PC-9 (cell line): ENCODE measurements at regions not wholly inside any gene's neighbourhood (a gene's known extent, or its start where the extent isn't known, plus 50 kb on each side); places are given as distances from the start of the nearest gene placed in this dataset.

Experiments used
- BruUV-seq: library from RNA; stranded (reverse); fragments of 400-500 nt; replicated peaks from 2 replicates; lab custom pipeline; 2021; lab: Mats Ljungman, UMichigan
- CTCF ChIA-PET: fragments of 300-600 bp; sonication (Branson Sonifier 250); formaldehyde crosslinking; loops from one replicate; lab custom pipeline; 2022; ENCODE audit warnings: antibody characterized with exemption; lab: Charles Lee
- POLR2A ChIA-PET: fragments of 300-600 bp; sonication (Branson Sonifier 250); formaldehyde crosslinking; loops from one replicate; lab custom pipeline; 2022; ENCODE audit warnings: antibody characterized with exemption; ENCODE audit not compliant: unreplicated experiment; lab: Charles Lee
- DNase-seq, 2 experiments: peaks; one replicate each; pipeline versions ENCODE4 v3.0.0 to v3.0.0-alpha.2; 2015 to 2022; ENCODE audit warnings: mixed read lengths in 1 of 2
- H2AFZ ChIP-seq: fragments of 200-600 bp; sonication (generic); 2 replicates; pipeline ENCODE4 v1.8.1; 2017; ENCODE audit warnings: antibody characterized with exemption
- H3F3A ChIP-seq: fragments of 200-600 bp; sonication (generic); 2 replicates; pipeline ENCODE4 v1.8.1; 2017; ENCODE audit warnings: antibody characterized with exemption, mild to moderate bottlenecking, low read depth; ENCODE audit not compliant: insufficient read depth
- H3K27ac ChIP-seq: fragments of 200-600 bp; sonication (generic); 2 replicates; pipeline ENCODE4 v1.6.1; 2016; ENCODE audit warnings: mixed run types
- H3K27me3 ChIP-seq: fragments of 200-600 bp; sonication (generic); 2 replicates; pipeline ENCODE4 v1.6.1; 2016; ENCODE audit warnings: low read depth, mixed run types; ENCODE audit not compliant: insufficient read depth
- H3K36me3 ChIP-seq: fragments of 200-600 bp; sonication (generic); 2 replicates; pipeline ENCODE4 v1.6.1; 2016; ENCODE audit warnings: low read depth, mixed run types
- H3K4me1 ChIP-seq: fragments of 200-600 bp; sonication (generic); replicated peaks from 2 replicates; pipeline ENCODE4 v1.6.1; 2016; ENCODE audit warnings: mixed run types; ENCODE audit not compliant: insufficient read depth
- H3K4me2 ChIP-seq: fragments of 200-600 bp; sonication (generic); 2 replicates; pipeline ENCODE4 v1.6.1; 2017; ENCODE audit warnings: mixed run types
- H3K4me3 ChIP-seq: fragments of 200-600 bp; sonication (generic); 2 replicates; pipeline ENCODE4 v1.6.1; 2016; ENCODE audit warnings: mixed run types
- H3K79me2 ChIP-seq: fragments of 200-600 bp; sonication (generic); 2 replicates; pipeline ENCODE4 v1.6.1; 2017; ENCODE audit warnings: low read depth, mixed run types
- H3K9me2 ChIP-seq: fragments of 200-600 bp; sonication (generic); 2 replicates; pipeline ENCODE4 v1.8.1; 2017; ENCODE audit warnings: mild to moderate bottlenecking; ENCODE audit not compliant: insufficient read depth
- H3K9me3 ChIP-seq: fragments of 200-600 bp; sonication (generic); 2 replicates; pipeline ENCODE4 v1.8.1; 2016; ENCODE audit warnings: low read depth; ENCODE audit not compliant: insufficient read depth
- H4K20me1 ChIP-seq: fragments of 200-600 bp; sonication (generic); 2 replicates; pipeline ENCODE4 v1.8.1; 2017; ENCODE audit not compliant: insufficient read depth
- EZH2 ChIP-seq: fragments of 200-600 bp; sonication (generic); IDR thresholded peaks from 2 replicates; pipeline ENCODE4 v1.8.0; 2017; ENCODE audit warnings: antibody characterized with exemption, low read depth
- intact Hi-C: fragments of 100-400 bp; cut with micrococcal nuclease; formaldehyde crosslinking; loops from one replicate; pipeline ENCODE4 v1.10.0; 2022; ENCODE audit not compliant: unreplicated experiment
- TF ChIP-seq, protein P1 (sequence below): fragments of 200-600 bp; sonication (generic); conservative IDR thresholded peaks from 2 replicates; pipeline ENCODE4 v1.6.1; 2017; ENCODE audit warnings: mixed run types, antibody characterized with exemption, mild to moderate bottlenecking, moderate library complexity

DNA sequence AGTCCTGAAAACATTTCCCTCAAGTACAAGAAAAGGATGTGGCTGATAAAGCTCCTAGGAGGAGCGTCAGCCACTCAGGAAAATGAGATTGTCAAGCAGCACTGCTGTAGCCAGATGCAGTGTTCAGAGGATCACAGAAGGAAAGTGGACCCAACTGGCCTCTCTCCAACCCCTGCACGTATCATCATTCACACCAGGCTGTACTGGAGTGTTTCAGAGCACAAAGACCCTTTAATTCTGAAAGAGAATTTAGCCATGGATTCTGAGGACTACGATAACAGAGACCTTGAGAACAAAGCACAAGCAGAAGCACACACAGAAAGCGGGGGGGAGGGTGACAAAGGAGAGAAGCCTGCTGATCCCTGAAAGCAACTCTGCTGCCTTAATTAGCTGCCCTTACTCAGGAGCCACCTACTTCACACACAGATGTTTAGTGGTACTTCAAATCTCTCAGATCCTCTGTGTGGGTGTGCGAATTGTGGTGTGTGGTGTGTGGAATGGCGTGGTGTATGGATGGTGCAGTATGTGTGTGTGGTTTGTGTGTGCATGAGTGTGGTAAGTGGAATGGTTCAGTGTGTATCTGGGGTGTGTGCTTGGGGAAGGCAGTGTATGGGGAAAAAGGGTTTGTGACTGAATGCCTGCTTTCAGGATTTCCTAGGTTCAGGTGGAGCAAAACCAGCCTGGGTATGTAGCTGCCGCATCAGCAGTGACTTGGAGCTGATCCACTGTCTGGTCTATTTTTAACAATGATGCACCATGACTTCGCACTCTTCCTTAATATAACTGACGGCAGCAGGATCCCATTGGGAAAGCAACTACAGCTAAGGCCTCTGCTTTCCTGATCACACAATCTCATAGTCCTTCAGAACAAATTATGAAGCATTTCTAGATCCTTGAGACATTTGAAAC lies 192.5 kb downstream of the RSL24D1 start:
- H3K4me3 ChIP-seq = no peak overlapping the region
- H3K79me2 ChIP-seq = no peaks in the 10 kb centered on the region
- no peaks in the 10 kb centered on the region for H4K20me1 ChIP-seq
- no peak for DNase-seq
- intact Hi-C loops = no loop called here
- no peak overlapping the region for H3K27ac ChIP-seq
- CTCF ChIA-PET = no interaction called here
- no TSS peak for BruUV-seq
- TF ChIP-seq EZH2 = no peak
- TF ChIP-seq, protein P1, sequence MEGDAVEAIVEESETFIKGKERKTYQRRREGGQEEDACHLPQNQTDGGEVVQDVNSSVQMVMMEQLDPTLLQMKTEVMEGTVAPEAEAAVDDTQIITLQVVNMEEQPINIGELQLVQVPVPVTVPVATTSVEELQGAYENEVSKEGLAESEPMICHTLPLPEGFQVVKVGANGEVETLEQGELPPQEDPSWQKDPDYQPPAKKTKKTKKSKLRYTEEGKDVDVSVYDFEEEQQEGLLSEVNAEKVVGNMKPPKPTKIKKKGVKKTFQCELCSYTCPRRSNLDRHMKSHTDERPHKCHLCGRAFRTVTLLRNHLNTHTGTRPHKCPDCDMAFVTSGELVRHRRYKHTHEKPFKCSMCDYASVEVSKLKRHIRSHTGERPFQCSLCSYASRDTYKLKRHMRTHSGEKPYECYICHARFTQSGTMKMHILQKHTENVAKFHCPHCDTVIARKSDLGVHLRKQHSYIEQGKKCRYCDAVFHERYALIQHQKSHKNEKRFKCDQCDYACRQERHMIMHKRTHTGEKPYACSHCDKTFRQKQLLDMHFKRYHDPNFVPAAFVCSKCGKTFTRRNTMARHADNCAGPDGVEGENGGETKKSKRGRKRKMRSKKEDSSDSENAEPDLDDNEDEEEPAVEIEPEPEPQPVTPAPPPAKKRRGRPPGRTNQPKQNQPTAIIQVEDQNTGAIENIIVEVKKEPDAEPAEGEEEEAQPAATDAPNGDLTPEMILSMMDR = no peak
- no peak overlapping the region for H3K4me2 ChIP-seq
- H3K36me3 ChIP-seq = no peaks in the 10 kb centered on the region
- no peaks in the 10 kb centered on the region for H3K9me2 ChIP-seq
- no peak overlapping the region for H2AFZ ChIP-seq
- H3K27me3 ChIP-seq = no peaks in the 10 kb centered on the region
- H3K4me1 ChIP-seq = no peaks in the 10 kb centered on the region
- POLR2A ChIA-PET = no interaction called here
- no peaks in the 10 kb centered on the region for H3F3A ChIP-seq
- no peaks in the 10 kb centered on the region for H3K9me3 ChIP-seq

- no TSS peak for BruUV-seq
- Histone ChIP-seq H3K27me3 (no peaks in the 10 kb centered on the region), H3K27ac (no peak overlapping the region), H2AFZ (no peak overlapping the region), H3K9me2 (no peaks in the 10 kb centered on the region), H3F3A (no peaks in the 10 kb centered on the region), H4K20me1 (no peaks in the 10 kb centered on the region), H3K4me3 (no peak overlapping the region), H3K79me2 (no peaks in the 10 kb centered on the region), H3K9me3 (no peaks in the 10 kb centered on the region), H3K36me3 (no peaks in the 10 kb centered on the region), H3K4me2 (no peak overlapping the region), H3K4me1 (no peaks in the 10 kb centered on the region)
- TF ChIP-seq, protein P1 = no peak
- no peak for TF ChIP-seq EZH2
- POLR2A ChIA-PET = no interaction called here
- intact Hi-C loops = no loop called here
- CTCF ChIA-PET = no interaction called here
- no peak for DNase-seq
These were observed 198.1 kb downstream of the RSL24D1 start for GRCh38 chr15:54998661-54999060.

- no TSS peak for BruUV-seq
These were observed 205.9 kb downstream of the RSL24D1 start for GRCh38 chr15:54990793-54991192.

More at GRCh38 chr15:54990793-54991192, 205.9 kb downstream of the RSL24D1 start:
- DNase-seq = no peak
- Histone ChIP-seq H3K27me3 (no peaks in the 10 kb centered on the region), H3K79me2 (no peaks in the 10 kb centered on the region), H4K20me1 (no peaks in the 10 kb centered on the region), H3K9me2 (no peaks in the 10 kb centered on the region), H3K27ac (no peak overlapping the region), H3K36me3 (no peaks in the 10 kb centered on the region), H3K4me1 (no peaks in the 10 kb centered on the region), H2AFZ (no peak overlapping the region), H3K9me3 (no peaks in the 10 kb centered on the region), H3K4me3 (no peak overlapping the region), H3K4me2 (no peak overlapping the region), H3F3A (no peaks in the 10 kb centered on the region)
- CTCF ChIA-PET = no interaction called here
- intact Hi-C loops = no loop called here
- no peak for TF ChIP-seq EZH2
- TF ChIP-seq, protein P1 = no peak
- POLR2A ChIA-PET = no interaction called here
